HG03196 (cell line): ENCODE measurements at regions not wholly inside any gene's neighbourhood (a gene's known extent, or its start where the extent isn't known, plus 50 kb on each side); places are given as distances from the start of the nearest gene placed in this dataset.

Experiments used
- ATAC-seq: cut with Tn5 transposase; IDR thresholded peaks from one replicate; pipeline ENCODE4 v1.9.1; 2021; ENCODE audit not compliant: unreplicated experiment

GRCh38 chr4:171639540-171639939, 173.7 kb upstream of the GALNTL6 start:
- peak; percentile 97 for ATAC-seq

GRCh38 chr4:171636606-171637005, 176.6 kb upstream of the GALNTL6 start:
- ATAC-seq, result no peak

DNA sequence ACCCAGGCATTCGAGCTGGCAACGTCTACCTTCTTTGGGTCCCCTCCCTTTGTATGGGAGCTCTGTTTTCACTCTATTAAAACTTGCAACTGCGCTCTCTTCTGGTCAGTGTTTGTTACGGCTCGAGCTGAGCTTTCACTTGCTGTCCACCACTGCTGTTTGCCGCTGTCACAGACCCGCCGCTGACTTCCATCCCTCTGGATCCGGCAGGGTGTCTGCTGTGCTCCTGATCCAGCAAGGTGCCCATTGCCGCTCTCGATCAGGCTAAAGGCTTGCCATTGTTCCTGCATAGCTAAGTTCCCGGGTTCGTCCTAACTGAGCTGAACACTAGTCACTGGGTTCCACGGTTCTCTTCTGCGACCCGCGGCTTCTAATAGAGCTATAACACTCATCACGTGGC, 183.5 kb upstream of the GALNTL6 start:
- no peak for ATAC-seq

- peak; percentile 75 for ATAC-seq
Observed at GRCh38 chr4:171629182-171629581, 184.0 kb upstream of the GALNTL6 start.

DNA sequence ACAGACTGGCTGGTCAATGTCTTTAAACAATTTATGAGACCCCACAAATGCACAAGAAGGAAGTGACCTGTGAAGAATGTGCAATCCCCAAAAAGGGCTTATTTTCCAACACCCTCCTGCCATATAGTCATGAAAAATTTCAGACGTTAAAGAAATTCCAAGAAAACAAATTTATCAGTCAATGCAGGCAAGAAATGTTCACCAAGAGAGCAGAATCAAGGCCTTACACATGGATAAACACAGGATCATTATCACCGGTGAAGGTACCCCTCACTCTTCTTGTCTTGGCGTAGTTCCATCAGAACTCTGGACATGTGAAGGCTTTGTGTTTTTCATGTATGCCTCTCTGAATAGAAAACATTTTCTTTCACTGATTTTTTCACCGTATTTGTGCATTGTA, 186.7 kb upstream of the GALNTL6 start:
- no peak for ATAC-seq

GRCh38 chr4:171622729-171623128, 190.5 kb upstream of the GALNTL6 start:
- ATAC-seq, result no peak

GRCh38 chr4:171621646-171622045, 191.6 kb upstream of the GALNTL6 start:
- peak; percentile 61 for ATAC-seq

DNA sequence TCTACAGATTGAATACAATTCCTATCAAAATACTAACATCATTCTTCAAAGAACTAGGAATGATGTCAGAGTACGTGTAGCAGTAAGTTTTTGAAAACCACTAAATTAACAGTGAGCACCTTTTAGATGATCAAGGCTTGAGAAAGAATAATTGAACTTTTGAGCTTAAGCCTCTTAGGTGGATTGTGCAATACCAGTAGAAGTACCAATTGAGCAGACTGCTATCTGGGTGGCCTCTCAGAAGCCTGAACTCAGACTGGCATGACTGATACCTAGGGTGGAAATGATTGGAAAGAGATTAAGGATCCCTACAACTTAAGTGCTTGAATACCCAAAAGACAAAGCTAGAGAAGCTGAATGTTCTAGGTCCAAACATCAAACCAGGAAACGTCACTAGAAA, 200.3 kb upstream of the GALNTL6 start:
- ATAC-seq, result no peak

GRCh38 chr4:171602638-171603355, 210.4 kb upstream of the GALNTL6 start:
- ATAC-seq, result no peak

DNA sequence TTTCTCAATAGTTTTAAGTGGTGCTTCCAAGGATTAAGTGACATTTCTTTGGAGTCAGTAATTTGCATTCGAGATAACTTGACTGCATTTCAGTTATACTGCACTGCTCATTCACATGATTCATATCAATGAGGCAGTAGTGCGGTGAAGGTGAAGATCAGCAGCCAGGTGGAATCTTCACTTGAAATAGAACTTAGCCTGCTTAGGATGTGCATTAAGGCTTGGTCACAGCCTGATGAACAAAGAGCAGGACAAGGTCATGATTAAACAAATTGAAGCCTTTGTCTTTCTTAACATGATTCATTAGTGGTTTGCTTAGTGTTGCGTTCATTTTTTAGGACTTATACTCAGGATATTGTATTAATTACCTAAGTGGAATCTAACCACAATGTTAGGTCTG, 212.1 kb upstream of the GALNTL6 start:
- no peak for ATAC-seq

DNA sequence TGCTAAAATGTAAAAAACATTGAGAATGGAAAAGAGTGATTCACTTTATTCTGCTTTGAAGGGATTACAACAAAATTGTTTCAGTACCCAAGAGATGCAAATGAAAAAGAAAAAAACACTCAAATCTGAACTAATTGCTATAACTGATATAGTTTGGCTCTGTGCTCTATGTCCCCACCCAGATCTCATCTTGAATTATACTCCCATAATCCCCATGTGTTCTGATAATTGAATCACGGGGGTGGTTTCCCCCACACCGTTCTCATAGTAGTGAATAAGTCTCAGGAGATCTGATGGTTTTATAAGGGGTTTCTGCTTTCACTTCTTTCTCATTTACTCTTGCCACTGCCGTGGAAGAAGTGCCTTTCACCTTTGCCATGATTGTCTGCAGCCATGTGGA, 213.6 kb upstream of the GALNTL6 start:
- no peak for ATAC-seq

GRCh38 chr4:171594293-171594692, 218.9 kb upstream of the GALNTL6 start:
- no peak for ATAC-seq

GRCh38 chr4:171590716-171591115, 222.5 kb upstream of the GALNTL6 start:
- no peak for ATAC-seq

DNA sequence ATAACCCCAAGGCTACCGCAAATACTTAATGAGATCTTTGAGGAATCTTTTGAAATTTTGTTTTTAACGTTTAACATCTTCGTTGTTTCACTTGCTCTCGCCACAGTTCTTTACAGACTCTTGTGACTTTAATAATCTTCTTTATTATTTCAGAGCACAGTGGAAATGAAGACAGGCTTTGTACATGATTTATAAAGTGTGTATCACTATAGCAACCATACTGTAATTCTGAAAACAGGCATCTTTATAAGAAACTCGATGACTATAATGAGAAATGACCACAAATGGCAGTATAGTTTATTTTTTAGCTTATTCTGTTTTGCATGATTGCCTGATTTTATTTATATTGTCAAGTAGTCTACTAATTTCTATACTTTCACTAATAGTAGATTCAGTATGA, 224.4 kb upstream of the GALNTL6 start:
- ATAC-seq, result no peak

GRCh38 chr4:171588051-171588545, 225.1 kb upstream of the GALNTL6 start:
- no peak for ATAC-seq

DNA sequence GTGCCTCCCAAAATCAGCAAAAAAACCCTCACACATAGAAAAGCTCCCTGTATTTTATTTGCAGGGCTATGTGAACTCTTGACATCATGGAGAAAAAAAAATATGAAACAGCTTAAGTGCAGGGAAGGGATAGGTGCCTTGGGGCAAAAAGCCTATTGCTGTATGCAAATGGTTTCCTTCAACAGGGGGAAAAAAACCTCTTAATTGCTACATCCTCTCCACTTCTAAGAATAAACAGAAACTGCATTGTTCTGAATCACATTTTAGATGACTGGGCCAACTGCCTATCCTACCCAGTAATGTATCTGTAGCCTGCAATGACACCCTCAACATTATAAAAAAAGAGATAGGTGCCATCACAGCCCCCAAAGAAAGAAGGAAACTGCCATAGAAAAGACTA, 229.4 kb upstream of the GALNTL6 start:
- ATAC-seq, result no peak

DNA sequence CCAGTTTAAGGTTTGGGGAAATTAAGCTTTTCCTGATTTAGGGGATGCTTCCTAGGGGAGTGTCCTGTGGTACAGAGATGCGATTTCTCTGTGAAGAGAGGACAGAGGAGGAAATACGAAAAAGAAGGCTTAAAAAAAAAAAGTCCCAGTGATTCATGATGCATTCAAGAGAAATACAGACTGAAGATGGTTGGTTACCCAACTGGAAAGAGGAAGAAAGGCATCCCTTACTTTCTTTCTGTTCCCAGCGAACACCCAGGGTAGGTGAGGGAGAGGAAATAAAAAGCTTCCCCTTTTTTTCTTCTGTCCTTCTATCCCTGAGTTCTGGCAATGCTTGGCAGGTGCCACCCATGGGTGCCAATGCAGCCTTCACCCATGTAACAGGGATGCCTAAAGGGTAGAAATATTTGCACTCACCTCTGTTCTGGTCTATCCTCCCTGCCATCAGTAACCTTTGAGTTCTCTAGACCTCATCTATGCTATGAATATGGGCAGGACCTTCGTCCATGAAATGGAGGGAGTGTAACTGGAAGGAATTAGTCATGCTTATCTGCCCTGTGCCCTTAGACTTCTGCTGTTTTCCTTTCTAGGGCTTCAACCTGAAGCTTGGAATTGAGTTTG, 230.1 kb upstream of the GALNTL6 start:
- ATAC-seq, result peak; percentile 57

DNA sequence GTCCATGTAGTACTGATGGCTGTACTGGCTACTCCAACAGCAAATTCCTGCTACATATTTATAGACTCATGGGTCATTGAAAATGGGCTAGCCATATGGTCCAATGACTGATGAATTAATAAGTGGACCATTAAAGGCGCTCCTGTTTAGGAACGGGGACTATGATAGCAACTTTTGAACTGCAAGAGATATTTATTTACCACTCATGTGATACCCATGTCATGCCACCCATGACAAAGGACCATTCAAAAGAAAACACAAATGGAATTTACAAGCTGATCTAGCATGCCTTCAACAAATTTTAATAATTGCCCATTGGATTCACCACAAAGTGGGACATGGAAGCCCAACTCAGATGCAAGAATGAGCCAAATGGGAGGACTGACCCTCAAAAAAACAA, 240.0 kb upstream of the GALNTL6 start:
- no peak for ATAC-seq

DNA sequence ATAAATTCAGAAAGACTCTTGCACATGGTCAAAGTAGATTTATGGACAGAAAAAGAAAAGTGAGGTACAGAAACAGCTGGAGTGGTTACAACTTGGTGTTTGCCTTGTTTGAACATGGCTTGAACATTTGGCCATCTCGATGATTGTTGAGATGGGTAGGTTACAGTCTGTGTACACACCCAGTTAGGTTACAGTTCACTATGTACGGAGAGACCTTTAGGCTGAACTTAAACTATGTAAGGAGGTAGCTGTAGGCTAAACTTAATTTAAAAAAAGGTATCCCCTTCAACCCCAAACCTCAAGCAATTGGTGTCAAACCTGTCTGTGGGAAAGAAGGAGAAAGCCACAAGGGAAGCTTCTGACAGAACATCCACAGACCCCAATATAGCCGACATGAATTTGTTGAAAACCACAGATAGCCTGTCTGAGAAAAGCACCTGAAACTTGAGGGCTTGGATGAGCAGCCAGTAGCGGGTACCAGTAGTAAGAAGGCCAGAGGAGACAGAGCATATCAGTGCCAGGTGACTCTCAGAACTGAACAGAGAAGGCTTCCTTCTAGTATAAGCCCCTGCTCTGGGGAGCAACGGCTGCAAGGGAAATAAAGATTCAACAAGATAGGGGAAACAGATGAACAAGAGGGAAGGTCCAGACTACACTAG, 247.9 kb upstream of the GALNTL6 start:
- ATAC-seq, result no peak

- ATAC-seq, result peak; percentile 47
Observed at GRCh38 chr4:171561419-171561818, 251.8 kb upstream of the GALNTL6 start.

DNA sequence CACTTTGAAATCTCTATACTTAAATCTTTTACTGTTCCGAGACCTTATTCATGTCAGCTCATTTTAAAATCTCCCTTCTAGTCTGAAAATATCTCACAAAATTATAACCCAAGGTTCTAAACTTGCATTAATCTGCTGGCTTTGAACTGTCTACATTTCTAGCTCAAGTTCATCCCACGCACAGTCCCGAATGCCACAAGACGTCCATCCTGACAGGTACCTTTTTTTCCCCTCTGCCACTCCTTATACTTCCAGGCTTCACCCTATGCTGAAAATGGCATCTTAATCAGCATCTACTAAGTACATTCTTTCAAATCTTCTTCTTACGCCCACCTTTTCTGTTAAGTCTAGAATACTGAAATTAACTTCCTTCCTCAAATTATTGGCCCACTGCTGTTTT, 259.2 kb upstream of the GALNTL6 start:
- no peak for ATAC-seq

DNA sequence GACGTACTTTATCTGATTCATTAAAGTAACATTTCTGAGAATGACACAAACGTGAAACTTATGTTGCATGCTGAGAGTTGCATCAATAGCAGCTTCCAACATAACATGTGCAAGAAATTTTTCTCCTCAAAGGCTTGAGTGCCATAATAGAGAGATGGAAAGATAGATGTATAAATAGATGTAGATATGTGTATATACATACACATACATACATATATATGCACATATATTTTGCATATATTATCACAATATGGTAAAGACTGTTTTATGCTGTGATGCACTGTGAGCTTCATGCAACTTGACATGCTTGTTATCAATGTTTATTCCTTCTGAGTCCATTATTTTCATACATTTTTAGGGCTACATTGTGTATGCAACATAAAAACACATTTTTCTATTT, 270.6 kb upstream of the GALNTL6 start:
- no peak for ATAC-seq
